GM13976 (cell line): ENCODE measurements at regions not wholly inside any gene's neighbourhood (a gene's known extent, or its start where the extent isn't known, plus 50 kb on each side); places are given as distances from the start of the nearest gene placed in this dataset.

ENCODE experiments used
- DNase-seq: peaks from one replicate; pipeline ENCODE4 v3.0.0; 2012; ENCODE audit warnings: low spot score
- in situ Hi-C: fragments of 300-500 bp; cut with MboI; formaldehyde crosslinking; loops from one replicate; pipeline ENCODE4 v1.12.0; 2022; ENCODE audit warnings: low sequenced_read_pairs, mixed read lengths, inconsistent platforms; ENCODE audit not compliant: unreplicated experiment
- TF ChIP-seq, protein P1 (sequence below): IDR thresholded peaks from 2 replicates; pipeline ENCODE4 v1.5.1; 2012; ENCODE audit warnings: borderline replicate concordance, mild to moderate bottlenecking; ENCODE audit not compliant: insufficient read depth; ENCODE audit errors: extremely low read depth, missing control alignments, control extremely low read depth

- no peak for DNase-seq
- TF ChIP-seq, protein P1, sequence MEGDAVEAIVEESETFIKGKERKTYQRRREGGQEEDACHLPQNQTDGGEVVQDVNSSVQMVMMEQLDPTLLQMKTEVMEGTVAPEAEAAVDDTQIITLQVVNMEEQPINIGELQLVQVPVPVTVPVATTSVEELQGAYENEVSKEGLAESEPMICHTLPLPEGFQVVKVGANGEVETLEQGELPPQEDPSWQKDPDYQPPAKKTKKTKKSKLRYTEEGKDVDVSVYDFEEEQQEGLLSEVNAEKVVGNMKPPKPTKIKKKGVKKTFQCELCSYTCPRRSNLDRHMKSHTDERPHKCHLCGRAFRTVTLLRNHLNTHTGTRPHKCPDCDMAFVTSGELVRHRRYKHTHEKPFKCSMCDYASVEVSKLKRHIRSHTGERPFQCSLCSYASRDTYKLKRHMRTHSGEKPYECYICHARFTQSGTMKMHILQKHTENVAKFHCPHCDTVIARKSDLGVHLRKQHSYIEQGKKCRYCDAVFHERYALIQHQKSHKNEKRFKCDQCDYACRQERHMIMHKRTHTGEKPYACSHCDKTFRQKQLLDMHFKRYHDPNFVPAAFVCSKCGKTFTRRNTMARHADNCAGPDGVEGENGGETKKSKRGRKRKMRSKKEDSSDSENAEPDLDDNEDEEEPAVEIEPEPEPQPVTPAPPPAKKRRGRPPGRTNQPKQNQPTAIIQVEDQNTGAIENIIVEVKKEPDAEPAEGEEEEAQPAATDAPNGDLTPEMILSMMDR: no peak
- in situ Hi-C loops: no loop called here
Observed at GRCh38 chr5:109256486-109256885, 153.3 kb downstream of the PJA2 start.

DNA sequence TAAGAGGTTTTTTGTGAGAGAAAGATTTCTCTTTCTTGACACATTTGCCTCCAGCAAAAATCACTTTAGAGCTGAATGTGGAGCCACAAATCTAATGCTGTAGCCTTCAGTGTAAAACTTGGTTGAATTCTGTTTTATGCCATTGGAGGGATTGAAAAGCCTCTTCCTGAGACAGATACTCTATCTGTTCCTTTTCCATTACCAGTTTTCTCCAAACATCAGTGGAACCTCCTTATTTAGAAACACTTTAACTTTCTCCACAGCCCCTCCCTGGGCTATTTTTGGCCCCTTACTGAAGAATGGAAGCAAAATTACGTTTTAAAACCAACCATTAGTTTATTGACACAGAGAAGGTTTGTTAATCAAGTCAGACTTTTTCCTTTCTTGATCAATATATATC lies 155.3 kb downstream of the PJA2 start:
- in situ Hi-C loops: no loop called here

DNA sequence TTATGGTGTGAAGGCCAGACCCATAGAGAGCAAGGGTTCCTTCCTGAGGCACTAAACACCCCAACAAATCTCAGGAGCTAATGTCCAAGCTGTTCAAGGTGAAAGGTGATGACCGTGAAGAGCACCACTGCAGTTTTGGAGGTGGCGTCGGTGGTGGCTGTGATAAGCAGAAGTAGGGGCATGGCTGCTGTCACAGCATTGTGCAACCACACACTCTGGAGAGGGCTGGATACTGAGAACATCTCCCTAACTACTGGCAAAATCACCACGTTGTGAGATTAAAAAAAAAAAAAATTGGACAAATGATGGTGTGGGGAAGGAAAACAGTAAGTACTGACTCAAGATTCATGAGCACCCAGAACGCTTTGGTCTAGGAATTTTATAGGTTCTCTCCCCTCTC lies 156.5 kb downstream of the PJA2 start:
- no peak for DNase-seq
- TF ChIP-seq, protein P1: no peak
- in situ Hi-C loops: no loop called here

More for the DNA sequence above, 155.3 kb downstream of the PJA2 start:
- TF ChIP-seq, protein P1: no peak
- DNase-seq: no peak

DNA sequence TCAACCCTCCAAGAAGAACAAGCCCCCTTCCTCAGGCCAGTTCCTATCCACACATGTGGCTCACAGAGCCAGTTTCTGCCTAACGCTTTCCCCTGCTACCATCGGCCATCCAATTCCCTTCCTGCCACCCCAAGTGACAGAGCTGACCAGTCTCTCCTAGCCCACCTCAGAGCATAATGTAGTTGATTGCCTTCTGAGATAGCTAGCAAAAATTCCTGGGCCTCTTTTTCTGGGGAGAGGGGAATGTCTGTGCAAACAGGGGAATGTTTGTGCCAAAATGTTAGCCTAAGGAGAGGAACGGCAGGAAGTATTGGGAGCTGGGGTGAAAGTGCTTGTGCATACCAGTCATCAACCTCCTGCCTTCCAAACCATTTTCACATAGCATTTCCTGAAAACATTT lies 157.0 kb downstream of the PJA2 start:
- no peak for DNase-seq
- TF ChIP-seq, protein P1: no peak
- in situ Hi-C loops: no loop called here

GRCh38 chr5:109250533-109251329 lies 159.0 kb downstream of the PJA2 start:
- TF ChIP-seq, protein P1: no peak
- in situ Hi-C loops: no loop called here
- no peak for DNase-seq

DNA sequence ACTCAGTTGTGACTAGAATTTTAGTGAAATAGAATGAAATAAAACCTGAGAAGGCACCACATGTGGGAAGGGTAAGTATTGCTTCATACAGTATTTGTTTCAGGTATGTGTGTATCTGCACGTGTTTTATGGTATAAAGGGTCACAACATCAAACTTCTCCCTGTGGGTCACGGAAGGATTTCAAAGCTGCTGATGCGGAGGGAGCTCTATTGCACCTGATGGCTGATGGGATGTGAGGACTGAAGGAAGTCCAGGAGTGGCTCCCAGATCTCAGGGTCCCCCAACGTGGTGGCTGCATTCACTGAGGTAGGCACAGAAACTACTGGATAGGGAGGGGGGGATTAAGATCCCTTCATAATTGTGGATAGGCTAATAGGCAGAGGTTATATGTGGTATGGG lies 159.7 kb downstream of the PJA2 start:
- DNase-seq: no peak
- in situ Hi-C loops: no loop called here
- TF ChIP-seq, protein P1: no peak
